Neural cell (in vitro differentiated cells): ENCODE measurements at regions not wholly inside any gene's neighbourhood (a gene's known extent, or its start where the extent isn't known, plus 50 kb on each side); places are given as distances from the start of the nearest gene placed in this dataset.

Source experiments
- H2AFZ ChIP-seq: fragments of 200-600, 300-800 bp; sonication (generic), shearing (Covaris generic); 2 replicates; pipeline ENCODE4 v1.6.0; 2014; ENCODE audit warnings: low read depth, mild to moderate bottlenecking, antibody characterized with exemption, low read length, moderate library complexity
- H3F3A ChIP-seq: fragments of 200-600 bp; shearing (Covaris generic); 2 replicates; pipeline ENCODE4 v1.6.1; 2016; ENCODE audit warnings: mild to moderate bottlenecking, moderate library complexity, mixed read lengths, antibody characterized with exemption, low read length; ENCODE audit not compliant: insufficient read depth, poor library complexity, severe bottlenecking
- H3K27ac ChIP-seq: fragments of 200-600, 300-800 bp; sonication (generic), shearing (Covaris generic); 2 replicates; pipeline ENCODE4 v1.5.1; 2014; ENCODE audit warnings: mild to moderate bottlenecking, low read length, moderate library complexity
- H3K27me3 ChIP-seq: fragments of 300-800, 200-600 bp; sonication (generic), shearing (Covaris generic); 2 replicates; pipeline ENCODE4 v1.6.0; 2014; ENCODE audit warnings: mild to moderate bottlenecking, low read depth, low read length, moderate library complexity; ENCODE audit not compliant: insufficient read depth
- H3K36me3 ChIP-seq: fragments of 300-800, 200-600 bp; sonication (generic), shearing (Covaris generic); 2 replicates; pipeline ENCODE4 v1.5.1; 2014; ENCODE audit warnings: mild to moderate bottlenecking, antibody characterized with exemption, low read length, moderate library complexity; ENCODE audit not compliant: insufficient read depth
- H3K4me2 ChIP-seq: fragments of 300-800, 200-600 bp; sonication (generic), shearing (Covaris generic); 2 replicates; pipeline ENCODE4 v1.6.0; 2014; ENCODE audit warnings: mild to moderate bottlenecking, low read length
- H3K4me3 ChIP-seq: fragments of 300-800, 200-600 bp; sonication (generic), shearing (Covaris generic); 2 replicates; pipeline ENCODE4 v1.5.1; 2014; ENCODE audit warnings: mild to moderate bottlenecking, low read length, moderate library complexity
- H3K79me2 ChIP-seq: fragments of 200-600 bp; shearing (Covaris generic); replicated peaks from 2 replicates; pipeline ENCODE4 v1.6.0; 2014; ENCODE audit warnings: mild to moderate bottlenecking, low read length, moderate library complexity; ENCODE audit not compliant: insufficient read depth
- H3K9ac ChIP-seq: fragments of 300-800, 200-600 bp; sonication (generic), shearing (Covaris generic); 2 replicates; pipeline ENCODE4 v1.6.1; 2016; ENCODE audit warnings: mild to moderate bottlenecking, low read length, mixed read lengths
- H3K9me2 ChIP-seq: fragments of 200-600 bp; shearing (Covaris generic); 2 replicates; pipeline ENCODE4 v1.6.1; 2016; ENCODE audit warnings: mild to moderate bottlenecking, low read length, mixed read lengths; ENCODE audit not compliant: insufficient read depth
- H3K9me3 ChIP-seq: fragments of 200-600, 300-800 bp; sonication (generic), shearing (Covaris generic); 2 replicates; pipeline ENCODE4 v1.6.1; 2016; ENCODE audit warnings: mild to moderate bottlenecking, mixed run types, low read length, moderate library complexity, mixed read lengths
- H4K20me1 ChIP-seq: fragments of 200-600 bp; shearing (Covaris generic); 2 replicates; pipeline ENCODE4 v1.6.1; 2016; ENCODE audit warnings: mild to moderate bottlenecking, mixed run types; ENCODE audit not compliant: insufficient read depth
- CTCF ChIP-seq: fragments of 450-650 bp; IDR thresholded peaks from 2 replicates; pipeline ENCODE4 v1.5.1; 2014; ENCODE audit warnings: antibody characterized with exemption, mild to moderate bottlenecking, moderate library complexity; ENCODE audit not compliant: poor library complexity, severe bottlenecking
- EP300 ChIP-seq: fragments of 450-650 bp; conservative IDR thresholded peaks from 2 replicates; pipeline ENCODE4 v1.6.1; 2014; ENCODE audit warnings: antibody characterized with exemption, mild to moderate bottlenecking, moderate library complexity; ENCODE audit not compliant: poor library complexity, severe bottlenecking
- EZH2 ChIP-seq: fragments of 200-600, 300-800 bp; shearing (Covaris generic), sonication (generic); IDR thresholded peaks from 2 replicates; pipeline ENCODE4 v1.6.1; 2014; ENCODE audit warnings: antibody characterized with exemption, low read length, borderline replicate concordance, mild to moderate bottlenecking; ENCODE audit not compliant: insufficient read depth, poor library complexity, severe bottlenecking
- MXI1 ChIP-seq: fragments of 450-650 bp; conservative IDR thresholded peaks from 2 replicates; pipeline ENCODE4 v1.6.1; 2014; ENCODE audit warnings: antibody characterized with exemption, mild to moderate bottlenecking; ENCODE audit not compliant: poor library complexity, severe bottlenecking
- POLR2AphosphoS5 ChIP-seq: IDR thresholded peaks from 2 replicates; pipeline ENCODE4 v1.6.1; 2012
- RAD21 ChIP-seq: fragments of 450-650 bp; conservative IDR thresholded peaks from 2 replicates; pipeline ENCODE4 v1.6.1; 2014; ENCODE audit warnings: antibody characterized with exemption, mild to moderate bottlenecking, moderate library complexity
- REST ChIP-seq: IDR thresholded peaks from 2 replicates; pipeline ENCODE4 v1.6.1; 2012; ENCODE audit warnings: borderline replicate concordance
- SMC3 ChIP-seq: fragments of 450-650 bp; conservative IDR thresholded peaks from 2 replicates; pipeline ENCODE4 v1.6.1; 2014; ENCODE audit warnings: antibody characterized with exemption, mild to moderate bottlenecking, moderate library complexity; ENCODE audit not compliant: poor library complexity
- TAF1 ChIP-seq: IDR thresholded peaks from 2 replicates; pipeline ENCODE4 v1.6.1; 2012; ENCODE audit warnings: low read depth

DNA sequence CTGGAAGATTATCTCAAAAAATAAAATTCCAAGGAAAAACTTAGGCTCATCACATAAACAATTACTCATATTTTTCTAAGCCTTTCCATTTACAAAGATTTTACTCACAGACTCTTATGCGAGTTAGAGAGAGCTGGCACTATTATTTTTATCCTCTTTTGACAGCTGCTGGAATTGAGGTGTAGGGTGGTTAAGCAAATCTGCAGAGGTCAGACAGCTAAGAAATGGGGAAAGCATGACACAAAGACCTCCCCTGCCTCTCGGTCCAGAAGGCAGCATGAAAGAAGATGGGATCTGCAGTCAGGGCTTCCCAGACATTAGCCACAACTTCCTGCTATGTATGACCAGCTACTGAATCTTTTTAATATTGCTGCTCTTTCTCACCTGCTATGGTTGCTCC, 89.9 kb upstream of the CPEB2 start:
- no peaks in the 10 kb centered on the region for H3K27me3 ChIP-seq
- no peaks in the 10 kb centered on the region for H3K9me2 ChIP-seq
- H2AFZ ChIP-seq: no peak overlapping the region
- no peak overlapping the region for H3K4me2 ChIP-seq
- TF ChIP-seq EZH2 (no peak), REST (no peak), RAD21 (no peak), TAF1 (no peak), POLR2AphosphoS5 (no peak), EP300 (no peak), SMC3 (no peak), MXI1 (no peak), CTCF (no peak)
- H3K4me3 ChIP-seq: no peak overlapping the region
- H3K79me2 ChIP-seq: no peaks in the 10 kb centered on the region
- H3K9ac ChIP-seq: no peak overlapping the region
- H3K9me3 ChIP-seq: no peaks in the 10 kb centered on the region
- H4K20me1 ChIP-seq: no peaks in the 10 kb centered on the region
- no peaks in the 10 kb centered on the region for H3F3A ChIP-seq
- no peaks in the 10 kb centered on the region for H3K36me3 ChIP-seq
- no peak overlapping the region for H3K27ac ChIP-seq

DNA sequence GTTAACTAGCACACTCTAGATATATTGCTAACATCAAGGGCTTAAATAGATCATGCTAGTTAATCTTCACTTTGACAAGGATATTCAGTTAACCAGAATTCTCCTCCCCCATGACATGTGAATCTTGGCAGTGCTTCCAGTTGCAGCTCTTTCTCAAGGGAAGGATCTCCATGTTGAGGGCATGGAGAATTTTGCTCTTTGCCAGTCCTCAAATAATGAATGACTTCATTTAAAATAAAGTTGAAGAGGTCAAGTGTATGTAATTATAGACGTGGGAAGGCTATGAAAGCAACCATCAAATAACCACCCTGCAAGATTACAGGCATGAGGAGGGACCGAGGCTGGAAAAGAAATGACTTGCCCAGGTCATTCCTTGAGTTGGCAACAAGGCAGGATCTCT, 87.3 kb upstream of the CPEB2 start:
- H3K27ac ChIP-seq: no peak overlapping the region

More for the DNA sequence above, 87.3 kb upstream of the CPEB2 start:
- H4K20me1 ChIP-seq: no peaks in the 10 kb centered on the region
- TF ChIP-seq EZH2 (no peak), CTCF (no peak), MXI1 (no peak), SMC3 (no peak), REST (no peak), POLR2AphosphoS5 (no peak), EP300 (no peak), TAF1 (no peak), RAD21 (no peak)
- H3K9me3 ChIP-seq: no peaks in the 10 kb centered on the region
- no peaks in the 10 kb centered on the region for H3K9me2 ChIP-seq
- no peaks in the 10 kb centered on the region for H3K79me2 ChIP-seq
- H3K9ac ChIP-seq: no peak overlapping the region
- H3K4me3 ChIP-seq: no peak overlapping the region
- H3F3A ChIP-seq: no peaks in the 10 kb centered on the region
- H3K27me3 ChIP-seq: no peaks in the 10 kb centered on the region
- H3K4me2 ChIP-seq: no peak overlapping the region
- H2AFZ ChIP-seq: no peak overlapping the region
- no peaks in the 10 kb centered on the region for H3K36me3 ChIP-seq
